ENCODE measurements at regions not wholly inside any gene's neighbourhood (a gene's known extent, or its start where the extent isn't known, plus 50 kb on each side); places are given as distances from the start of the nearest gene placed in this dataset.

DNA sequence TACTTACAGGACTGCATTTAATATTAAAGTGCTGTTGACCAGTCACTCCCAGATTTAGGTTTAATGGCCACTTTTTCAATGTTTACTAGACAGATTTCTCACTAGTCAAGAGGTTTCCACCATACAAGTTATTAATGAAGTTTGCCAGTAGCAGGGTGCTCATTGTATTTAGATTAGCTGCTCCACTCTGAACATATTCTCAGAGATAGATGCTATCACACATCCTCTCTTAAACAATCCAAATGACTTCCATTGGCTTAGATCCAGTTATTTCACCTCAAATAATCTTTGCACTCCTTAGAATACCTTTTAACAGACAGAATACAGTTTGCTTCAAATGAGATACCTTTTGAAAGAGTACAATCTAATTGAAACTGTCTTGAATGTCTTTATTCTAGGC is 276.1 kb downstream of the HDGFL1 start:
- no TSS peak for BruUV-seq (replicated peaks)
- Histone ChIP-seq H3K36me3 (ENCODE audit: low read depth) (no peaks in the 10 kb centered on the region), H3K4me2 (no peak overlapping the region), H3K27me3 (ENCODE audit: insufficient read depth, low read depth) (no peaks in the 10 kb centered on the region), H3K4me1 (replicated peaks; ENCODE audit: insufficient read depth) (no peaks in the 10 kb centered on the region), H3K9me2 (ENCODE audit: insufficient read depth) (no peaks in the 10 kb centered on the region), H3K9me3 (ENCODE audit: insufficient read depth, low read depth) (no peaks in the 10 kb centered on the region; the same call in 1 of the 2 replicates), H3K27ac (no peak overlapping the region), H3K4me3 (no peak overlapping the region), H4K20me1 (ENCODE audit: insufficient read depth) (no peaks in the 10 kb centered on the region), H2AFZ (no peak overlapping the region), H3F3A (ENCODE audit: insufficient read depth, low read depth) (no peaks in the 10 kb centered on the region), H3K79me2 (ENCODE audit: low read depth) (no peaks in the 10 kb centered on the region)
- no peak for DNase-seq
- POLR2A ChIA-PET (ENCODE audit: unreplicated experiment): no interaction called here
- intact Hi-C loops (cut with micrococcal nuclease; ENCODE audit: unreplicated experiment): no loop called here
- CTCF ChIA-PET: no interaction called here
- TF ChIP-seq, protein P1, sequence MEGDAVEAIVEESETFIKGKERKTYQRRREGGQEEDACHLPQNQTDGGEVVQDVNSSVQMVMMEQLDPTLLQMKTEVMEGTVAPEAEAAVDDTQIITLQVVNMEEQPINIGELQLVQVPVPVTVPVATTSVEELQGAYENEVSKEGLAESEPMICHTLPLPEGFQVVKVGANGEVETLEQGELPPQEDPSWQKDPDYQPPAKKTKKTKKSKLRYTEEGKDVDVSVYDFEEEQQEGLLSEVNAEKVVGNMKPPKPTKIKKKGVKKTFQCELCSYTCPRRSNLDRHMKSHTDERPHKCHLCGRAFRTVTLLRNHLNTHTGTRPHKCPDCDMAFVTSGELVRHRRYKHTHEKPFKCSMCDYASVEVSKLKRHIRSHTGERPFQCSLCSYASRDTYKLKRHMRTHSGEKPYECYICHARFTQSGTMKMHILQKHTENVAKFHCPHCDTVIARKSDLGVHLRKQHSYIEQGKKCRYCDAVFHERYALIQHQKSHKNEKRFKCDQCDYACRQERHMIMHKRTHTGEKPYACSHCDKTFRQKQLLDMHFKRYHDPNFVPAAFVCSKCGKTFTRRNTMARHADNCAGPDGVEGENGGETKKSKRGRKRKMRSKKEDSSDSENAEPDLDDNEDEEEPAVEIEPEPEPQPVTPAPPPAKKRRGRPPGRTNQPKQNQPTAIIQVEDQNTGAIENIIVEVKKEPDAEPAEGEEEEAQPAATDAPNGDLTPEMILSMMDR (conservative IDR thresholded peaks at IDR 0.05): no peak
- TF ChIP-seq EZH2 (IDR thresholded peaks at IDR 0.05; ENCODE audit: low read depth): no peak

DNA sequence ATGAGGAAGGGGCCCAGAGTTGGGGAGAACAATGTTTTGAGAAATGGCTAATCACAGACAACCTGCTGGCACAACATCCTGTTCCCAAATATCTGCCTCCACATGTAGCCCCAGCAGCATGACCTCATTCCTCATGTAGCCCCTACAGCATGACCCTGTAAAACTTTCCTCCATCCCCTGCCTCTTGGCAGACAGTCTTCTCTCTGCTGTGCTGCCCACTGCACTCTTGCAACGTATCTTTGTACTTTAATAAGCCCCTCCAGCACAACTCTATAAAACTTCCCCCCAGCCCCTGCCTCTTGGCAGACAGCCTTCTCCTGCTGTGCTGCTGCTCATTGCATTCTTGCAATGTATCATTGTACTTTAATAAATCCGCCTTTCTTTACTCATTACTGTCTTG is 278.8 kb downstream of the HDGFL1 start:
- Histone ChIP-seq H3K79me2 (ENCODE audit: low read depth) (no peaks in the 10 kb centered on the region), H3K9me2 (ENCODE audit: insufficient read depth) (no peaks in the 10 kb centered on the region), H2AFZ (no peak overlapping the region), H3K4me1 (replicated peaks; ENCODE audit: insufficient read depth) (no peaks in the 10 kb centered on the region), H3K4me3 (no peak overlapping the region), H3K27ac (no peak overlapping the region), H3F3A (ENCODE audit: insufficient read depth, low read depth) (no peaks in the 10 kb centered on the region), H3K36me3 (ENCODE audit: low read depth) (no peaks in the 10 kb centered on the region), H3K27me3 (ENCODE audit: insufficient read depth, low read depth) (no peaks in the 10 kb centered on the region), H4K20me1 (ENCODE audit: insufficient read depth) (no peaks in the 10 kb centered on the region), H3K9me3 (ENCODE audit: insufficient read depth, low read depth) (no peaks in the 10 kb centered on the region; the same call in 1 of the 2 replicates), H3K4me2 (no peak overlapping the region)
- TF ChIP-seq, protein P1 (conservative IDR thresholded peaks at IDR 0.05): no peak
- no peak for TF ChIP-seq EZH2 (IDR thresholded peaks at IDR 0.05; ENCODE audit: low read depth)
- intact Hi-C loops (cut with micrococcal nuclease; ENCODE audit: unreplicated experiment): no loop called here
- CTCF ChIA-PET: no interaction called here
- no peak for DNase-seq
- POLR2A ChIA-PET (ENCODE audit: unreplicated experiment): no interaction called here
- no TSS peak for BruUV-seq (replicated peaks)

DNA sequence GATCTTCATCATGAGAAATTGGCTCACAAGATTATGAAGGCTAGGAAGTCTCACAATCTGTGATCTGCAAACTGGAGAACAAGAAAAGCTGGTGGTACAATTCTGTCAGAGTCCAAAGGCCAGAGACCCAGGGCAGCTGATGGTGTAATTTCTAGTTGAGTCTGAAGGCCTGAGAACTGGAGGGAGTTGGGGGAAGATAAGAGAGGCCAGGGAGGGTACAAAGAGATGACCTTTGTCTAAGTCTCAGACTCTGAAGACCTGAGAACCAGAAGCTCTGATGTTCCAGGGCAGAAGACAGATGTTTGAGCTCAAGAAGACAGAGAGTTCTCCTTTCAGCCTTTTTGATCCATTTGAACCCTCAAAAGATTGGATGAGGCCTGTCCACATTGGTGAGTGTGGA is 280.6 kb downstream of the HDGFL1 start:
- no TSS peak for BruUV-seq (replicated peaks)
- no peak for DNase-seq
- H3K9me2 ChIP-seq (ENCODE audit: insufficient read depth): no peaks in the 10 kb centered on the region
- H3K9me3 ChIP-seq (ENCODE audit: insufficient read depth, low read depth): no peaks in the 10 kb centered on the region; the same call in 1 of the 2 replicates
- H3K36me3 ChIP-seq (ENCODE audit: low read depth): no peaks in the 10 kb centered on the region
- H3K27ac ChIP-seq: no peak overlapping the region
- H3K4me2 ChIP-seq: no peak overlapping the region
- H4K20me1 ChIP-seq (ENCODE audit: insufficient read depth): no peaks in the 10 kb centered on the region
- H3F3A ChIP-seq (ENCODE audit: insufficient read depth, low read depth): no peaks in the 10 kb centered on the region
- intact Hi-C loops (cut with micrococcal nuclease; ENCODE audit: unreplicated experiment): no loop called here
- H3K27me3 ChIP-seq (ENCODE audit: insufficient read depth, low read depth): no peaks in the 10 kb centered on the region
- no peak overlapping the region for H2AFZ ChIP-seq
- POLR2A ChIA-PET (ENCODE audit: unreplicated experiment): no interaction called here
- CTCF ChIA-PET: no interaction called here
- no peaks in the 10 kb centered on the region for H3K4me1 ChIP-seq (replicated peaks; ENCODE audit: insufficient read depth)
- no peak overlapping the region for H3K4me3 ChIP-seq
- H3K79me2 ChIP-seq (ENCODE audit: low read depth): no peaks in the 10 kb centered on the region
- TF ChIP-seq, protein P1 (conservative IDR thresholded peaks at IDR 0.05): no peak
- TF ChIP-seq EZH2 (IDR thresholded peaks at IDR 0.05; ENCODE audit: low read depth): no peak
